Choroid plexus epithelial cell (primary cell): ENCODE measurements at regions not wholly inside any gene's neighbourhood (a gene's known extent, or its start where the extent isn't known, plus 50 kb on each side); places are given as distances from the start of the nearest gene placed in this dataset.

Experiments used
- DNase-seq: peaks from one replicate; pipeline ENCODE4 v3.0.0-alpha.2; 2010; ENCODE audit warnings: low read depth
- H3K4me3 ChIP-seq: 2 replicates; pipeline ENCODE4 v1.5.1; 2011; ENCODE audit warnings: low read depth, mild to moderate bottlenecking, control low read depth, low read length, moderate library complexity
- TF ChIP-seq, protein P1 (sequence below): conservative IDR thresholded peaks from 2 replicates; pipeline ENCODE4 v1.5.1; 2011; ENCODE audit warnings: low read depth, mild to moderate bottlenecking, control low read depth, inconsistent platforms, low read length, moderate library complexity

DNA sequence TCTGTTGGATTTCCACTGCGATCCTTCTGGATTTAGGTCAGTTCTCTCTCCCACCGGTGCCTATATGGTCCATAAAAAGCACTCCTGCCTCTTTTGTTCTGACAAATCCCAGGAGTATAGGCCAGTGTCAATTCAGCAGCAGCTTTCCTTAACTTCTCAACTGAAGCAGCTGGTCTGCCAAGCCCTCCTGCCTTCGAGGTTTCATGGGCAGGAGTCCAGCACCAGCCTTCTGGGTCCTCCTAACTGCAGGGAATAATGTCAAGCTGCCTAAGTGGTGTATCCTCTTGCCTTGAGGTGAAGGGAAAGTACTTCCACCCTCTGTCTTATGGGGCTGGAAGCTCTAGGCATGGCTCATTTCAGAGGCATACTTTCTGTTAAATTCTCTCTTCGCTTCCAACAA lies 149.4 kb upstream of the NCAM1 start:
- TF ChIP-seq, protein P1, sequence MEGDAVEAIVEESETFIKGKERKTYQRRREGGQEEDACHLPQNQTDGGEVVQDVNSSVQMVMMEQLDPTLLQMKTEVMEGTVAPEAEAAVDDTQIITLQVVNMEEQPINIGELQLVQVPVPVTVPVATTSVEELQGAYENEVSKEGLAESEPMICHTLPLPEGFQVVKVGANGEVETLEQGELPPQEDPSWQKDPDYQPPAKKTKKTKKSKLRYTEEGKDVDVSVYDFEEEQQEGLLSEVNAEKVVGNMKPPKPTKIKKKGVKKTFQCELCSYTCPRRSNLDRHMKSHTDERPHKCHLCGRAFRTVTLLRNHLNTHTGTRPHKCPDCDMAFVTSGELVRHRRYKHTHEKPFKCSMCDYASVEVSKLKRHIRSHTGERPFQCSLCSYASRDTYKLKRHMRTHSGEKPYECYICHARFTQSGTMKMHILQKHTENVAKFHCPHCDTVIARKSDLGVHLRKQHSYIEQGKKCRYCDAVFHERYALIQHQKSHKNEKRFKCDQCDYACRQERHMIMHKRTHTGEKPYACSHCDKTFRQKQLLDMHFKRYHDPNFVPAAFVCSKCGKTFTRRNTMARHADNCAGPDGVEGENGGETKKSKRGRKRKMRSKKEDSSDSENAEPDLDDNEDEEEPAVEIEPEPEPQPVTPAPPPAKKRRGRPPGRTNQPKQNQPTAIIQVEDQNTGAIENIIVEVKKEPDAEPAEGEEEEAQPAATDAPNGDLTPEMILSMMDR: no peak
- no peak for DNase-seq
- H3K4me3 ChIP-seq: no peak overlapping the region

DNA sequence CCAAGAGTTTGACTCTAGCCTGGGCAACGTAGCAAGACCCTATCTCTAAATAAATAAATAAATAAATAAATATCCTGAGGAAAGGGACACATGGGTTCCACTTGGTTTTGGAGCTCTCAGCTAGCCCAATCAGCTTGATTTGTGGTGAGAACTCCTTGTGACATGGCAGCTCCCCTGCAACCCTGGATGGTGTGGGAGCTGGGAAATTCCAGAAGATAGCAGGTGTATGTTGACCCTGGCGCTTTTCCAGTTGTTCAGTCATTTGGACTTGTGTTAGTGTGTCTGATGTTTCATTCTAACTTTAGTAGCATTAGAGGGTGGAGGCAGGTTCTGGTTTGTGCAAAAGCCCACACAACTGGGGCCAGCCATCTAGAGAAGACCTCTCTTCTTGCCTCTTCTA lies 148.5 kb upstream of the NCAM1 start:
- H3K4me3 ChIP-seq: no peak overlapping the region
- TF ChIP-seq, protein P1: no peak
- DNase-seq: no peak

DNA sequence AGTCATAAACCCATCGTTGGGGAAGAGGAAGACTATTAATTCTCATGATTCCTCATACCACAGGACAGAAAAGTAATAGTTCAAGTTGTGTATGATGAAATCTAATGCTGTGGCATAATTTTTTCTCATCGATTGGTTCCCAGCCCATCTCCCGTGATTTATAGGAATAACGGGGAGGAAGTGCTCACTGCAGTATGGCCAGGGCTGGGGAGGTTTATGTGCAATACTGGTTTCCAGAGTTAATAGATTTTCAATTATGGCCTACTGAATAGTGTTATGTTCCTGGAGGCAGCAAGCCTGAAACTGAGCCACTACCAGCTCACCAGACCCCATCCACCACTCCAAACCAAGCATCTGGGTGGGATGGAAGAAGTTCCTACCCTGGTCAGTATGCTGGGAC lies 147.1 kb upstream of the NCAM1 start:
- no peak overlapping the region for H3K4me3 ChIP-seq
- DNase-seq: no peak
- TF ChIP-seq, protein P1: no peak

DNA sequence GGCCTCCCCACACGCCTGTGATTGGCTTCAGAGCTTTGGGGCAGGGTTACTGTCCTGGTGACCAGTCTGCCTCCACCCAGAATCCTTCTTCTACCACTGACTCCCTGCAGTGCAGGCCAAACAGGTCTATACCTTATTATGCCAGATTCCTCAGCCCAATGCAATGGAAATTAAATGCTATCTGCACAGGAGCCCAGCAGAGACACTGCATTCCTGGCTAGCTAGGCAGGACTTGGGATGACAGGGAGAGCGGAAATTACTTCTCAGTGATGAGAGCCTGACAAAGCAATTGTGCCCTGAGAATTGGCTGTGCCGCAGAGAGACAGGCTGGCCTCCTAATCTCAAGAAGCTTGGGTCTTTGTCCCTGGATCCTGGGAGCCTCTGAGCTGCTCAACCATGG lies 143.8 kb upstream of the NCAM1 start:
- TF ChIP-seq, protein P1: no peak

DNA sequence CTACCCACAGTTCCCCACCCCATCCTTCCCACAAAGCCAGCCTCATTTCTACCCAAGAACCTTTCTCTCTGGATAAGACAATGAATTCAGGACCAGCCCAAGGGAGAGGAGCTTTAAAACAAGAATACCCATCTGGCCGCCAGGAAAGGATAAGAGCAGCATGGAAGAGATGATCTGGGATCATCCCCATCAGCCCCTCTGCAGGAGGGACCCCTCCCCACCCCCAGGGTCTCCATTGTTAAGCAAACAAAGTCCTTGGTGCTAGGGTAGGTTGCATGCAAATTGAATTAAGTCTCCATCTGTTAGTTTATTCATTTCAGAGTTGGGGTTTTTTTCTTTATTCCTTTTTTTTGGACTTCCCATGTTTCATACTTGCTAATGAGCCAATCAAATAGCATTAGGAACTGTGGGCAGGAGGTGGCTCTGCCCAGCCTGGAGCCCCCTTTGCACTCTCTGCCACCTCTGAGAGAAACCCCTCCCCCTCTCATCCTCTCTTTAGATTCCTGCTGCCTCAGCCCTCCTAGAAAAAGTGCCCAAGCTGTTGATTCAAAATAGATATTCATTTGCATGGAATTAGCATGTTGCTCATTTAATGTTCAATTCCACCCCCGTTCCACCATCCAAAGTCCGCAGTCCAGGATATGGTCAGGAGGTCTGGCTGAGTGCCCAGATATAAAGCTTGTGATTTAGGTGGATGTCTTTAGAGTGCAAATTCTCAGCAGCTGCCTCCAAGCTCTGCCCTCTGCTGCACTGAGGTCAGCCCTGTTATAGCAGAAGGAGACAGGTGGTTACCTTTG lies 138.5 kb upstream of the NCAM1 start:
- TF ChIP-seq, protein P1: no peak
- H3K4me3 ChIP-seq: no peak overlapping the region
- DNase-seq: no peak

More for the DNA sequence above, 143.8 kb upstream of the NCAM1 start:
- DNase-seq: no peak
- H3K4me3 ChIP-seq: no peak overlapping the region

DNA sequence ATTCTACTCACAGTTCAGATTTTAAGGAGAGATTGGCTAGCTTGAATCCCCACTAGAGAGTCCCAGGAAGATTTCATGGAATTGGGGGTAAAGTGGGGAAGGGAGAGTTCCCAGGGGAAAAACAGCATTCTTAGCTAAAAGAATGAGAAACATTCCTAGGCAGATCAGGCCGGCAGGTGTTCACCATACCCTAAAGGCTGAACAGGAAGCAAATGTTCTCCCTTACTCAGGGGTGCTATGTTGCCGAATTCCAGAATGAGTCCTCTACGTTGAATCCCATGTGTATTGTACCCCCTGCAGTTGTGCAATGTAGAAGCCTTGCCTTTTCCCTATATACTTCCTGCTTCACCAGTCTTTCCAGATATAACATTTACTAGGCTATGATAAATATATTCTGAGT lies 135.2 kb upstream of the NCAM1 start:
- TF ChIP-seq, protein P1: no peak
- no peak for DNase-seq
- no peak overlapping the region for H3K4me3 ChIP-seq

DNA sequence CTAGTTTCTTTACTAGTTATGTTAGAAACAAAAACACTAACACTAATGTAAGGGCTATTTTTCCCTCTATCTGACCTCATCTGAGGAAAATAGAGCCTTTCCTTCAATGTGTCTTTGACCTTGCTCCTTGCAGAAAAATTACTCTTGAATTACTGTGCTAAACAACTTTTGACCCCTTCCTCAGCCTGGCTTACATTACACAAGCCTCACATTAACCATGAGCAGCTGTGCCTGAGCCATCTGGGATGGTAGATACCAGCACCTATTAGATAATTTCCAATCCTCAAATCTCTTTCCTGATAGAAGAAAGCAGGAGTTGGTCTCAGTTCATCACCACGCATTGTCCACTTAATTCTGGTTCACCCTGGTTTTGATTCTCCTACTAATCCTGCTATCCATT lies 134.4 kb upstream of the NCAM1 start:
- TF ChIP-seq, protein P1: no peak
- no peak overlapping the region for H3K4me3 ChIP-seq
- no peak for DNase-seq
